Tibial nerve (tissue), 4 donors: ENCODE measurements at regions not wholly inside any gene's neighbourhood (a gene's known extent, or its start where the extent isn't known, plus 50 kb on each side); places are given as distances from the start of the nearest gene placed in this dataset.

ENCODE experiments used
- EP300 ChIP-seq, 2 donors: sonication (generic); formaldehyde crosslinking; IDR thresholded peaks; one replicate each; pipeline ENCODE4 v1.6.1; 2017; ENCODE audit warnings: antibody characterized with exemption in 2 of 2, mild to moderate bottlenecking in 1 of 2
- POLR2A ChIP-seq, 2 donors: fragments of 450-650 bp; IDR thresholded peaks; one replicate each; pipeline ENCODE4 v1.6.1; 2017; ENCODE audit warnings: antibody characterized with exemption in 2 of 2, mild to moderate bottlenecking in 2 of 2, moderate library complexity in 2 of 2
- TF ChIP-seq, protein P1 (sequence below), 5 experiments: fragments of 200-600 bp in 3 of 5; fragments of 450-650 bp in 2 of 5; sonication (generic) in 3 of 5; IDR thresholded peaks; one replicate each; pipeline ENCODE4 v1.5.1; 2016 to 2019; ENCODE audit warnings: antibody characterized with exemption in 5 of 5, mild to moderate bottlenecking in 3 of 5, moderate library complexity in 2 of 5

DNA sequence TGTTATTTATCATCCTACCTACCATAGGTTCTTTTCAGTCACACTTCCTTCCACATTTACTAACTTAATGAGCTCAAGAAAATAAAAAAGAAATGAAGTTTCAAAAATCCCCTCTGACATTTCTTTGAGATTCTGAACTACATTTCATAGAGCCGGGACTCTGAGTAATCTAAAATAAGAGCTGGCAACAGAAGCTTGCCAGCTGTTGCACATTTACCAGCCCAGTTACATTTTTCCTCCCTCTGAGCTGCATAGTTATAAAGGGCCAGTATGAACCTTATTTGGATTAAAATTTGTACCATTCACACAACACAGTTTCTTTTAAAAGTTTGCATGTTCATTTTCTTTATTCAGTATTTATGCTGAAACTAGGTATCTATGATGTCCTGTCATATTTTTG is 119.5 kb upstream of the CAV2 start:
- no peak for TF ChIP-seq POLR2A (IDR thresholded peaks at IDR 0.05)
- no peak for TF ChIP-seq EP300 (IDR thresholded peaks at IDR 0.05)
- TF ChIP-seq, protein P1, sequence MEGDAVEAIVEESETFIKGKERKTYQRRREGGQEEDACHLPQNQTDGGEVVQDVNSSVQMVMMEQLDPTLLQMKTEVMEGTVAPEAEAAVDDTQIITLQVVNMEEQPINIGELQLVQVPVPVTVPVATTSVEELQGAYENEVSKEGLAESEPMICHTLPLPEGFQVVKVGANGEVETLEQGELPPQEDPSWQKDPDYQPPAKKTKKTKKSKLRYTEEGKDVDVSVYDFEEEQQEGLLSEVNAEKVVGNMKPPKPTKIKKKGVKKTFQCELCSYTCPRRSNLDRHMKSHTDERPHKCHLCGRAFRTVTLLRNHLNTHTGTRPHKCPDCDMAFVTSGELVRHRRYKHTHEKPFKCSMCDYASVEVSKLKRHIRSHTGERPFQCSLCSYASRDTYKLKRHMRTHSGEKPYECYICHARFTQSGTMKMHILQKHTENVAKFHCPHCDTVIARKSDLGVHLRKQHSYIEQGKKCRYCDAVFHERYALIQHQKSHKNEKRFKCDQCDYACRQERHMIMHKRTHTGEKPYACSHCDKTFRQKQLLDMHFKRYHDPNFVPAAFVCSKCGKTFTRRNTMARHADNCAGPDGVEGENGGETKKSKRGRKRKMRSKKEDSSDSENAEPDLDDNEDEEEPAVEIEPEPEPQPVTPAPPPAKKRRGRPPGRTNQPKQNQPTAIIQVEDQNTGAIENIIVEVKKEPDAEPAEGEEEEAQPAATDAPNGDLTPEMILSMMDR (IDR thresholded peaks at IDR 0.05) = no peak
